ENCODE measurements at regions not wholly inside any gene's neighbourhood (a gene's known extent, or its start where the extent isn't known, plus 50 kb on each side); places are given as distances from the start of the nearest gene placed in this dataset.

GRCh38 chr2:78506301-78506700 lies 519.2 kb upstream of the REG3G start:
- no peak overlapping the region for H3K4me3 ChIP-seq (ENCODE audit: low read depth in 1 of 2, low read length in 2 of 2)
- no peak for ATAC-seq (ENCODE audit: insufficient read depth, low read depth)
- no peaks in the 10 kb centered on the region for H4K20me1 ChIP-seq (ENCODE audit: insufficient read depth, low read length)
- no peaks in the 10 kb centered on the region for H3K27me3 ChIP-seq (ENCODE audit: insufficient read depth, low read length, poor library complexity)
- no peak for DNase-seq
- no peaks in the 10 kb centered on the region for H3K4me1 ChIP-seq (ENCODE audit: insufficient read depth, low read length)
- no peaks in the 10 kb centered on the region for H3K79me2 ChIP-seq (ENCODE audit: insufficient read depth, low read length)
- no peak overlapping the region for H3K4me2 ChIP-seq (ENCODE audit: insufficient read depth, low read length)
- H3K9me3 ChIP-seq (ENCODE audit: insufficient read depth, low read length, severe bottlenecking) = no peaks in the 10 kb centered on the region
- no peak overlapping the region for H2AFZ ChIP-seq (ENCODE audit: low read depth, low read length)
- H3K36me3 ChIP-seq (ENCODE audit: insufficient read depth, low read length) = no peaks in the 10 kb centered on the region
- H3K27ac ChIP-seq (ENCODE audit: low read length) = no peak overlapping the region
- TF ChIP-seq, protein P1, sequence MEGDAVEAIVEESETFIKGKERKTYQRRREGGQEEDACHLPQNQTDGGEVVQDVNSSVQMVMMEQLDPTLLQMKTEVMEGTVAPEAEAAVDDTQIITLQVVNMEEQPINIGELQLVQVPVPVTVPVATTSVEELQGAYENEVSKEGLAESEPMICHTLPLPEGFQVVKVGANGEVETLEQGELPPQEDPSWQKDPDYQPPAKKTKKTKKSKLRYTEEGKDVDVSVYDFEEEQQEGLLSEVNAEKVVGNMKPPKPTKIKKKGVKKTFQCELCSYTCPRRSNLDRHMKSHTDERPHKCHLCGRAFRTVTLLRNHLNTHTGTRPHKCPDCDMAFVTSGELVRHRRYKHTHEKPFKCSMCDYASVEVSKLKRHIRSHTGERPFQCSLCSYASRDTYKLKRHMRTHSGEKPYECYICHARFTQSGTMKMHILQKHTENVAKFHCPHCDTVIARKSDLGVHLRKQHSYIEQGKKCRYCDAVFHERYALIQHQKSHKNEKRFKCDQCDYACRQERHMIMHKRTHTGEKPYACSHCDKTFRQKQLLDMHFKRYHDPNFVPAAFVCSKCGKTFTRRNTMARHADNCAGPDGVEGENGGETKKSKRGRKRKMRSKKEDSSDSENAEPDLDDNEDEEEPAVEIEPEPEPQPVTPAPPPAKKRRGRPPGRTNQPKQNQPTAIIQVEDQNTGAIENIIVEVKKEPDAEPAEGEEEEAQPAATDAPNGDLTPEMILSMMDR (IDR thresholded peaks at IDR 0.05; ENCODE audit: borderline replicate concordance, extremely low read depth, low read length, poor library complexity, severe bottlenecking) = no peak
- no peak for TF ChIP-seq EZH2 (IDR thresholded peaks at IDR 0.05; ENCODE audit: borderline replicate concordance, low read depth, low read length, severe bottlenecking)
- no peak overlapping the region for H3K9ac ChIP-seq (ENCODE audit: low read depth, low read length)

GRCh38 chr2:78521938-78522337 lies 503.6 kb upstream of the REG3G start:
- Histone ChIP-seq H3K27me3 (ENCODE audit: insufficient read depth, low read length, poor library complexity) (no peaks in the 10 kb centered on the region), H3K4me1 (ENCODE audit: insufficient read depth, low read length) (no peaks in the 10 kb centered on the region), H3K9ac (ENCODE audit: low read depth, low read length) (no peak overlapping the region), H3K79me2 (ENCODE audit: insufficient read depth, low read length) (no peaks in the 10 kb centered on the region), H3K36me3 (ENCODE audit: insufficient read depth, low read length) (no peaks in the 10 kb centered on the region), H3K27ac (ENCODE audit: low read length) (no peak overlapping the region), H4K20me1 (ENCODE audit: insufficient read depth, low read length) (no peaks in the 10 kb centered on the region), H3K4me2 (ENCODE audit: insufficient read depth, low read length) (no peak overlapping the region), H2AFZ (ENCODE audit: low read depth, low read length) (no peak overlapping the region), H3K4me3 (ENCODE audit: low read depth in 1 of 2, low read length in 2 of 2) (no peak overlapping the region), H3K9me3 (ENCODE audit: insufficient read depth, low read length, severe bottlenecking) (no peaks in the 10 kb centered on the region)
- DNase-seq (no peak), ATAC-seq (ENCODE audit: insufficient read depth, low read depth) (no peak)
- TF ChIP-seq, protein P1 (IDR thresholded peaks at IDR 0.05; ENCODE audit: borderline replicate concordance, extremely low read depth, low read length, poor library complexity, severe bottlenecking) = no peak
- TF ChIP-seq EZH2 (IDR thresholded peaks at IDR 0.05; ENCODE audit: borderline replicate concordance, low read depth, low read length, severe bottlenecking) = no peak

GRCh38 chr2:78532762-78533379 lies 492.6 kb upstream of the REG3G start:
- DNase-seq = no peak
- TF ChIP-seq, protein P1 (IDR thresholded peaks at IDR 0.05; ENCODE audit: borderline replicate concordance, extremely low read depth, low read length, poor library complexity, severe bottlenecking) = no peak
- no peak for TF ChIP-seq EZH2 (IDR thresholded peaks at IDR 0.05; ENCODE audit: borderline replicate concordance, low read depth, low read length, severe bottlenecking)
- H3K4me3 ChIP-seq (ENCODE audit: low read depth in 1 of 2, low read length in 2 of 2) = no peak overlapping the region
- no peaks in the 10 kb centered on the region for H4K20me1 ChIP-seq (ENCODE audit: insufficient read depth, low read length)
- H3K27ac ChIP-seq (ENCODE audit: low read length) = no peak overlapping the region
- H3K27me3 ChIP-seq (ENCODE audit: insufficient read depth, low read length, poor library complexity) = no peaks in the 10 kb centered on the region
- H3K4me1 ChIP-seq (ENCODE audit: insufficient read depth, low read length) = no peaks in the 10 kb centered on the region
- no peak for ATAC-seq (ENCODE audit: insufficient read depth, low read depth)
- no peaks in the 10 kb centered on the region for H3K9me3 ChIP-seq (ENCODE audit: insufficient read depth, low read length, severe bottlenecking)
- H3K9ac ChIP-seq (ENCODE audit: low read depth, low read length) = no peak overlapping the region
- H3K79me2 ChIP-seq (ENCODE audit: insufficient read depth, low read length) = no peaks in the 10 kb centered on the region
- no peak overlapping the region for H2AFZ ChIP-seq (ENCODE audit: low read depth, low read length)
- no peak overlapping the region for H3K4me2 ChIP-seq (ENCODE audit: insufficient read depth, low read length)
- no peaks in the 10 kb centered on the region for H3K36me3 ChIP-seq (ENCODE audit: insufficient read depth, low read length)

Measured in DND-41 (cell line).